H9 (cell line): ENCODE measurements at regions not wholly inside any gene's neighbourhood (a gene's known extent, or its start where the extent isn't known, plus 50 kb on each side); places are given as distances from the start of the nearest gene placed in this dataset.
A peak's percentile ranks its signal among the peaks of the same experiment; 100 is the strongest.

ENCODE experiments used
- DNase-seq: peaks from one replicate; pipeline ENCODE4 v3.0.0-alpha.2; 2017
- H2AFZ ChIP-seq: one replicate; pipeline ENCODE4 v1.6.1; 2013; ENCODE audit warnings: mild to moderate bottlenecking, low read length, control low read depth, moderate library complexity
- H2AK5ac ChIP-seq: 2 replicates; pipeline ENCODE4 v1.6.1; 2013; ENCODE audit warnings: low read length, control low read depth, mixed read lengths; ENCODE audit not compliant: insufficient read length
- H2BK120ac ChIP-seq: one replicate; pipeline ENCODE4 v1.6.1; 2013; ENCODE audit warnings: low read depth, mild to moderate bottlenecking, low read length, control low read depth, inconsistent platforms; ENCODE audit not compliant: poor library complexity, severe bottlenecking
- H2BK12ac ChIP-seq: 2 replicates; pipeline ENCODE4 v1.6.1; 2013; ENCODE audit warnings: low read length, control low read depth, mixed read lengths, low read depth; ENCODE audit not compliant: insufficient read length
- H2BK15ac ChIP-seq: 2 replicates; pipeline ENCODE4 v1.6.1; 2013; ENCODE audit warnings: low read depth, low read length, control low read depth
- H2BK20ac ChIP-seq: one replicate; pipeline ENCODE4 v1.6.1; 2013; ENCODE audit warnings: low read depth, mild to moderate bottlenecking, low read length, control low read depth, inconsistent platforms; ENCODE audit not compliant: poor library complexity, severe bottlenecking
- H2BK5ac ChIP-seq: 2 replicates; pipeline ENCODE4 v1.6.1; 2013; ENCODE audit warnings: low read length, control low read depth, mixed read lengths; ENCODE audit not compliant: insufficient read length
- H3K14ac ChIP-seq: 2 replicates; pipeline ENCODE4 v1.6.1; 2013; ENCODE audit warnings: low read length, control low read depth; ENCODE audit not compliant: insufficient read depth
- H3K18ac ChIP-seq: 2 replicates; pipeline ENCODE4 v1.6.1; 2013; ENCODE audit warnings: low read depth, mild to moderate bottlenecking, mixed read lengths, low read length, control low read depth; ENCODE audit not compliant: insufficient read length
- H3K23ac ChIP-seq: 2 replicates; pipeline ENCODE4 v1.6.1; 2013; ENCODE audit warnings: low read length, control low read depth, mixed read lengths, low read depth; ENCODE audit not compliant: insufficient read length
- H3K23me2 ChIP-seq: 2 replicates; pipeline ENCODE4 v1.6.1; 2013; ENCODE audit warnings: low read depth, mild to moderate bottlenecking, mixed read lengths, low read length, control low read depth; ENCODE audit not compliant: insufficient read length, poor library complexity, severe bottlenecking
- H3K27ac ChIP-seq: 2 replicates; pipeline ENCODE4 v1.5.1; 2013; ENCODE audit warnings: low read length, control low read depth, mixed read lengths, low read depth; ENCODE audit not compliant: insufficient read length
- H3K27me3 ChIP-seq: 2 replicates; pipeline ENCODE4 v1.6.1; 2013; ENCODE audit warnings: low read length, control low read depth, inconsistent platforms; ENCODE audit not compliant: insufficient read depth
- H3K4ac ChIP-seq: 2 replicates; pipeline ENCODE4 v1.6.1; 2013; ENCODE audit warnings: low read depth, mild to moderate bottlenecking, control low read depth, inconsistent platforms, low read length, moderate library complexity
- H3K4me1 ChIP-seq: 2 replicates; pipeline ENCODE4 v1.6.1; 2013; ENCODE audit warnings: low read length, control low read depth, inconsistent platforms; ENCODE audit not compliant: insufficient read depth
- H3K4me2 ChIP-seq: 2 replicates; pipeline ENCODE4 v1.6.1; 2013; ENCODE audit warnings: low read length, control low read depth, mixed read lengths; ENCODE audit not compliant: insufficient read length, insufficient read depth
- H3K56ac ChIP-seq: 2 replicates; pipeline ENCODE4 v1.6.1; 2013; ENCODE audit warnings: low read depth, mild to moderate bottlenecking, mixed read lengths, low read length, control low read depth; ENCODE audit not compliant: insufficient read length
- H3K79me1 ChIP-seq: 2 replicates; pipeline ENCODE4 v1.6.1; 2013; ENCODE audit warnings: low read depth, mild to moderate bottlenecking, moderate library complexity, low read length, control low read depth, inconsistent platforms; ENCODE audit not compliant: insufficient read depth, poor library complexity, severe bottlenecking
- H3K79me2 ChIP-seq: 2 replicates; pipeline ENCODE4 v1.6.1; 2013; ENCODE audit warnings: low read length, control low read depth, inconsistent platforms; ENCODE audit not compliant: insufficient read depth
- H3K9ac ChIP-seq: 2 replicates; pipeline ENCODE4 v1.6.1; 2013; ENCODE audit warnings: low read length, control low read depth, mixed read lengths; ENCODE audit not compliant: insufficient read length; ENCODE audit errors: extremely low read depth
- H3K9me3 ChIP-seq: one replicate; pipeline ENCODE4 v1.6.1; 2013; ENCODE audit warnings: low read depth, low read length, inconsistent platforms; ENCODE audit not compliant: control insufficient read depth
- H3T11ph ChIP-seq: one replicate; pipeline ENCODE4 v1.6.1; 2013; ENCODE audit warnings: mild to moderate bottlenecking, low read length, control low read depth, inconsistent platforms
- H4K20me1 ChIP-seq: one replicate; pipeline ENCODE4 v1.6.1; 2013; ENCODE audit not compliant: control insufficient read depth, insufficient read length, insufficient read depth
- H4K5ac ChIP-seq: 2 replicates; pipeline ENCODE4 v1.6.1; 2013; ENCODE audit warnings: low read depth, mild to moderate bottlenecking, mixed read lengths, low read length, control low read depth; ENCODE audit not compliant: insufficient read length
- H4K8ac ChIP-seq: replicated peaks from 2 replicates; pipeline ENCODE4 v1.6.1; 2013; ENCODE audit warnings: low read length, control low read depth, mixed read lengths, low read depth; ENCODE audit not compliant: insufficient read length
- H4K91ac ChIP-seq: 2 replicates; pipeline ENCODE4 v1.6.1; 2013; ENCODE audit warnings: low read depth, mild to moderate bottlenecking, moderate library complexity, mixed read lengths, low read length, control low read depth; ENCODE audit not compliant: insufficient read length
- H3K27ac Mint-ChIP-seq, 3 experiments: 2 replicates in 2 of 3; 3 replicates in 1 of 3; pipeline ENCODE4 v1.8.0; 2020 to 2021; ENCODE audit warnings: mixed read lengths in 3 of 3, mild to moderate bottlenecking in 1 of 3, moderate library complexity in 1 of 3
- H3K27me3 Mint-ChIP-seq: 2 replicates; pipeline ENCODE4 v1.8.0; 2021; ENCODE audit warnings: low read depth, mild to moderate bottlenecking, moderate library complexity, mixed read lengths
- H3K36me3 Mint-ChIP-seq, 3 experiments: 2 replicates in 2 of 3; 3 replicates in 1 of 3; pipeline ENCODE4 v1.8.0; 2020 to 2021; ENCODE audit warnings: low read depth in 3 of 3, mixed read lengths in 3 of 3; ENCODE audit not compliant: insufficient read depth in 1 of 3
- H3K4me1 Mint-ChIP-seq, 2 experiments: 2 replicates each; pipeline ENCODE4 v1.8.0; 2020; ENCODE audit warnings: mixed read lengths in 2 of 2
- H3K4me3 Mint-ChIP-seq, 2 experiments: 2 replicates in 1 of 2; 3 replicates in 1 of 2; pipeline ENCODE4 v1.8.0; 2020 to 2021; ENCODE audit warnings: mild to moderate bottlenecking in 2 of 2, mixed read lengths in 2 of 2, moderate library complexity in 1 of 2
- H3K9me3 Mint-ChIP-seq, 2 experiments: 2 replicates in 1 of 2; 3 replicates in 1 of 2; pipeline ENCODE4 v1.8.0; 2020; ENCODE audit warnings: mild to moderate bottlenecking in 2 of 2, mixed read lengths in 2 of 2, moderate library complexity in 1 of 2
- WGBS: extraction: QIAGEN DNeasy Blood & Tissue Kit; methylation state at CpG from one replicate; pipeline ENCODE4 v1.1.7; 2013; ENCODE audit warnings: missing lambda C conversion rate, low lambda C conversion rate, mixed read lengths; ENCODE audit not compliant: insufficient read length; ENCODE audit errors: extremely low coverage; 5-methylcytosine and 5-hydroxymethylcytosine counted together
- TF ChIP-seq, protein P1 (sequence below): fragments of 200-600 bp; sonication (generic); conservative IDR thresholded peaks from 3 replicates; pipeline ENCODE4 v1.8.0; 2021; ENCODE audit warnings: antibody characterized with exemption, mild to moderate bottlenecking

DNA sequence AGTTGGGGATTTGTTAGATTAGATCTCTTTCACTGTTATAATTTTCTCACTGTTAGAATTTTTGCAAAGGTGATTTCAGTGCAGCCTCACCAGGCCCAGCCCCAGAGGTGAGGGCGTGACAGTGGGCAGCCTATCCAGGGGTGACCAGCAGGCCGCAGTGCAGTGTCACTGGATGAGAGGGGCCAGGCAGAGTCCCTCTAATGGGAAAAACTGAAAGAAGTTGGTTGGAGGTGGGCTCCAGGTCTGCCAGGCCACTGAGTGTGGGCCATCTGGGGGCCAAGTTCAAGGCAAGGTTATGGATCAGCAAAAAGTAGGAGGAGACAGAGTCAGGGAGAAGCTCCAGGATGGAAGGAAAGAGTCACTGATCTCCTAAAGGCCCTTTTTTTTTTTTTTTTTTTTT lies 90.5 kb upstream of the SDK1 start:
- no CpG with 5 or more reads among the region's 2 CpGs for WGBS
- no peak overlapping the region for H4K8ac ChIP-seq
- H3K4ac ChIP-seq = no peak overlapping the region
- peaks cover 2 to 3% of the 10 kb centered on the region in 2 experiments; a peak in 3 of 4 replicates for H3K4me1 Mint-ChIP-seq
- TF ChIP-seq, protein P1, sequence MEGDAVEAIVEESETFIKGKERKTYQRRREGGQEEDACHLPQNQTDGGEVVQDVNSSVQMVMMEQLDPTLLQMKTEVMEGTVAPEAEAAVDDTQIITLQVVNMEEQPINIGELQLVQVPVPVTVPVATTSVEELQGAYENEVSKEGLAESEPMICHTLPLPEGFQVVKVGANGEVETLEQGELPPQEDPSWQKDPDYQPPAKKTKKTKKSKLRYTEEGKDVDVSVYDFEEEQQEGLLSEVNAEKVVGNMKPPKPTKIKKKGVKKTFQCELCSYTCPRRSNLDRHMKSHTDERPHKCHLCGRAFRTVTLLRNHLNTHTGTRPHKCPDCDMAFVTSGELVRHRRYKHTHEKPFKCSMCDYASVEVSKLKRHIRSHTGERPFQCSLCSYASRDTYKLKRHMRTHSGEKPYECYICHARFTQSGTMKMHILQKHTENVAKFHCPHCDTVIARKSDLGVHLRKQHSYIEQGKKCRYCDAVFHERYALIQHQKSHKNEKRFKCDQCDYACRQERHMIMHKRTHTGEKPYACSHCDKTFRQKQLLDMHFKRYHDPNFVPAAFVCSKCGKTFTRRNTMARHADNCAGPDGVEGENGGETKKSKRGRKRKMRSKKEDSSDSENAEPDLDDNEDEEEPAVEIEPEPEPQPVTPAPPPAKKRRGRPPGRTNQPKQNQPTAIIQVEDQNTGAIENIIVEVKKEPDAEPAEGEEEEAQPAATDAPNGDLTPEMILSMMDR = peak; percentile 57
- H3K4me2 ChIP-seq = no peak overlapping the region
- no peak overlapping the region for H3K14ac ChIP-seq
- no peak overlapping the region for H2AFZ ChIP-seq
- H3K27ac ChIP-seq = no peak overlapping the region
- no peaks in the 10 kb centered on the region for H3K9me3 ChIP-seq
- H3K23me2 ChIP-seq = no peaks in the 10 kb centered on the region
- no peaks in the 10 kb centered on the region for H4K20me1 ChIP-seq
- no peaks in the 10 kb centered on the region for H3K79me1 ChIP-seq
- no peak overlapping the region for H2BK120ac ChIP-seq
- no peak overlapping the region for H2BK12ac ChIP-seq
- H3K36me3 Mint-ChIP-seq = no peaks in the 10 kb centered on the region
- peak; percentile 59 for DNase-seq
- no peak overlapping the region for H3K9ac ChIP-seq
- H3T11ph ChIP-seq = no peak overlapping the region
- H3K4me1 ChIP-seq = no peaks in the 10 kb centered on the region
- no peak overlapping the region for H2BK5ac ChIP-seq
- no peaks in the 10 kb centered on the region for H3K27me3 ChIP-seq
- no peaks in the 10 kb centered on the region; the same call in 1 of the 2 replicates for H3K27me3 Mint-ChIP-seq
- no peak overlapping the region for H3K56ac ChIP-seq
- H3K79me2 ChIP-seq = no peaks in the 10 kb centered on the region
- no peaks in the 10 kb centered on the region; a peak in 1 of 5 replicates for H3K9me3 Mint-ChIP-seq
- no peak overlapping the region for H3K18ac ChIP-seq
- peak overlapping the region in 2 of 3 experiments; percentile 77 to 82; a peak in 2 of 7 replicates for H3K27ac Mint-ChIP-seq
- H2AK5ac ChIP-seq = no peak overlapping the region
- H3K4me3 Mint-ChIP-seq = no peak overlapping the region
- no peak overlapping the region for H4K5ac ChIP-seq
- H4K91ac ChIP-seq = no peak overlapping the region
- no peak overlapping the region for H2BK15ac ChIP-seq
- no peak overlapping the region for H2BK20ac ChIP-seq
- no peak overlapping the region for H3K23ac ChIP-seq
